ENCODE measurements at regions not wholly inside any gene's neighbourhood (a gene's known extent, or its start where the extent isn't known, plus 50 kb on each side); places are given as distances from the start of the nearest gene placed in this dataset.

DNA sequence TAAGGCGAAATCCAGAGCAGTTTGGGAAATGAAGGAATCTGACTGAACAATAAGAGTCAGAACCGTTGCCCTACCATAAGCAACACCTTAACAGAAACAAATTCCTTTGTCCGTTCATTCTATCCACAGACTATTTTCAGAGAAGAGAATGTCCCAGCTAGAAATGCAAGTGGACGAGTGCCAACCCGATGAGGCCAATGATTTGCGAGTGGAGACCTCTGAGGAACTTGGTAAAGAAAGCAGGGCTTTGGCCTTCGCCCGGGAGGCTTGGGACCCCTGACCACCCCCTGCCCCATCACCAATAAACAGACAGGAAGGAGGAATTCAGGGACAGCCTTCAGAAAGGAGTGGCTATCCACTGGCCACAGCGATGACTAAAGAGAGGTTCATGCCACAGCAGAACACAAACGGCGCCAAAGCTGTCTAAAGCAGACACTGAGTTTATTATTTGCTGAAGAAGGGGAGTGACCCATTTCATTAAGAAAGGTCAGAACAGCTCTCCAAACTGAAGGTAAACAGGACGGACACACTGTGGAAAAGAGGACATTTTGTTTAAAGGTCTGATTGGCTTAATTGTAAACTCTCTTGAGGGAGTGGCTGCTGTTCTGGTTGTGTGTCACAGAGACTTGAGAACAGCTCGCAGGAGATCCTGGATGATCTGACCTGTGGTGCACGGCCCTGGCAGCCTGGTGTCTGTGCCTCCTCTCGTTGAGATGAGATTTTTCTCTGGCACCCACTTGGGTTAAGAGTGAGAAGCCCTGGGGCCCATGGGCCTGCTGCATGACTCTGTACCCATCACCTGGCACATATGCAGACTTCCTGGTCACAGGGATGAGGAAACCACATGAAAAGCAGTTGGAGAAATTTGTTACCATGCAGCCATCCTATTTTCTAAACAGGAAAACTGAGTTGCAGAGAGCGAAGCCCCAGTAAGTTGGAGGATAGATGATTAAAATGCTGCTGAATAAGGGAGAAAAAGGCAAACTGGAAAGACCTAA lies 142.0 kb upstream of the PZP start:
- H3K27me3 ChIP-seq (ENCODE audit: insufficient read depth, low read length) = no peaks in the 10 kb centered on the region
- no peak overlapping the region for H3K9ac ChIP-seq (ENCODE audit: low read length)
- no peaks in the 10 kb centered on the region for H3K4me1 ChIP-seq (ENCODE audit: insufficient read depth, low read length, severe bottlenecking)
- no peaks in the 10 kb centered on the region for H3K79me2 ChIP-seq (ENCODE audit: insufficient read depth, low read length)
- no peak for TF ChIP-seq EZH2 (IDR thresholded peaks at IDR 0.05; ENCODE audit: borderline replicate concordance, low read length)
- TF ChIP-seq, protein P1, sequence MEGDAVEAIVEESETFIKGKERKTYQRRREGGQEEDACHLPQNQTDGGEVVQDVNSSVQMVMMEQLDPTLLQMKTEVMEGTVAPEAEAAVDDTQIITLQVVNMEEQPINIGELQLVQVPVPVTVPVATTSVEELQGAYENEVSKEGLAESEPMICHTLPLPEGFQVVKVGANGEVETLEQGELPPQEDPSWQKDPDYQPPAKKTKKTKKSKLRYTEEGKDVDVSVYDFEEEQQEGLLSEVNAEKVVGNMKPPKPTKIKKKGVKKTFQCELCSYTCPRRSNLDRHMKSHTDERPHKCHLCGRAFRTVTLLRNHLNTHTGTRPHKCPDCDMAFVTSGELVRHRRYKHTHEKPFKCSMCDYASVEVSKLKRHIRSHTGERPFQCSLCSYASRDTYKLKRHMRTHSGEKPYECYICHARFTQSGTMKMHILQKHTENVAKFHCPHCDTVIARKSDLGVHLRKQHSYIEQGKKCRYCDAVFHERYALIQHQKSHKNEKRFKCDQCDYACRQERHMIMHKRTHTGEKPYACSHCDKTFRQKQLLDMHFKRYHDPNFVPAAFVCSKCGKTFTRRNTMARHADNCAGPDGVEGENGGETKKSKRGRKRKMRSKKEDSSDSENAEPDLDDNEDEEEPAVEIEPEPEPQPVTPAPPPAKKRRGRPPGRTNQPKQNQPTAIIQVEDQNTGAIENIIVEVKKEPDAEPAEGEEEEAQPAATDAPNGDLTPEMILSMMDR (IDR thresholded peaks at IDR 0.05; ENCODE audit: low read length) = no peak
- no peak overlapping the region for H3K4me2 ChIP-seq (ENCODE audit: low read length)
- no peaks in the 10 kb centered on the region for H3K36me3 ChIP-seq (ENCODE audit: insufficient read depth, low read length)
- peaks cover 6% of the 10 kb centered on the region for H3K9me3 ChIP-seq (ENCODE audit: low read length)
- no peaks in the 10 kb centered on the region for H4K20me1 ChIP-seq (ENCODE audit: insufficient read depth, low read length)
- no peaks in the 10 kb centered on the region for H3F3A ChIP-seq (ENCODE audit: insufficient read depth, low read length)
- H3K4me3 ChIP-seq (ENCODE audit: low read depth, low read length, poor library complexity, severe bottlenecking) = no peak overlapping the region
- no peak overlapping the region for H3K27ac ChIP-seq (ENCODE audit: low read depth, low read length, poor library complexity, severe bottlenecking)
- no peak overlapping the region for H2AFZ ChIP-seq (ENCODE audit: low read length)
- no peaks in the 10 kb centered on the region for H3K9me2 ChIP-seq (ENCODE audit: low read depth, low read length)

DNA sequence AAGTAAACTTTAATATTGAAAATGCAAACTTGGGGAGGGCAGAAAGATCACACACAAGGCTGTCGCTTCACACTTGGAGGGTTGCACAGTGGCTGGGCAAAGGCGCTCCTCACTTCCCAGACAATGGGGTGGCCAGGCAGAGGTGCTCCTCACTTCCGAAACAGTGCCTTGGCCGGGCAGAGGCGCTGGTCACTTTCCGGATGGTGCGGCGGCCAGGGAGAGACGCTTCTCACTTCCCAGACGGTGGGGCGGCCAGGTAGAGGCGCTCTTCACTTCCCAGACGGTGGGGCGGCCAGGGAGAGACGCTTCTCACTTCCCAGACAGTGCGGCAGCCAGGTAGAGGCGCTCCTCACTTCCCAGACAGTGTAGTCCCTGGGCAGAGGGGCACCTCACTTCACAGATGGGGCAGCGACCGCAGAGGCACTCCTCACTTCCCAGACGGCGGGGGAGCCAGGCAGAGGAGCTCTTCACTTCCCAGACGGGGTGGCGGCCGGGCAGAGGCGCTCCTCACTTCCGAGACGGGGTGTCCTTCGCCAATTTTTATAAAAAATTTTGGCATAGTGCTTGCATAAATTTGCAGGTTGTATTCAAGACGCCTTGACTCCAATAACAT lies 140.8 kb upstream of the PZP start:
- TF ChIP-seq, protein P1 (IDR thresholded peaks at IDR 0.05; ENCODE audit: low read length) = no peak
- no peak for TF ChIP-seq EZH2 (IDR thresholded peaks at IDR 0.05; ENCODE audit: borderline replicate concordance, low read length)

DNA sequence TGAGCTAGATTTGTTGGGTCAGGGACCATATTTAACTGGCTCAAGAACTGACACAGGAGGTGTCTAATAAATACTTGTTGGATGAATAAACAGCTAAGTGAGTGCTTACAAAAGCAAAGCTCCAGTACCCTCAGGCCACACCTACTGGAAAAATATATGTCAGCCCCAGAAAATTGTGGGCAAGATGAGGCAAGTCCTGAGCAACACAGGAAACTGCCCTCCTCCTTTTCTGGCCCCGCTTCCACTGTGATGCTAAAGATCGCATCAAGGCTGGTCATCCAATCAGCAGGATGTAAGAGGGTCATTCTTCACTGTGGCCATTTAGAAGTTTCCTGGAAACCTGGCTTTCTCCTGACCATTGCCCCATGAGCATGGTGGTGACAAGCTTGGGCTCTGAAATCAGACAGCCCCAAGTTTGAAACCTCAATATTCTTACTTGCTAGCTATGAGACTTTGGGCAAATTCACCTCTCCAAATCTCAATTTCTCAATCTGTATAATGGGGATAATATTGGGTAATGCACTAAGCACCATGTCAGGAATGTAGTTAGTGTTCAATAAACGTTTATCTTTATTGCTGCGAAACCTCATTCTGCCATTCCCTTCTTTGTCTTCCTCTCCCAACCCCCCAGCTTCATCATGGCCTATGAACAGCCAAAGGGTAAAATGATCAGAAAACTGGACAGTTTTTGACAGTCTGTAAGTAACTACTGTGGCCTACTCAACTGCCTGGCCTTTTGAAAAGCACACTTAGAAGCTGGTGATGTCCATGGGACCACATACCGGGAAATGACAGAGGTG lies 139.3 kb upstream of the PZP start:
- no peaks in the 10 kb centered on the region for H4K20me1 ChIP-seq (ENCODE audit: insufficient read depth, low read length)
- no peak overlapping the region for H3K4me3 ChIP-seq (ENCODE audit: low read depth, low read length, poor library complexity, severe bottlenecking)
- no peak overlapping the region for H3K9ac ChIP-seq (ENCODE audit: low read length)
- no peaks in the 10 kb centered on the region for H3F3A ChIP-seq (ENCODE audit: insufficient read depth, low read length)
- H3K4me2 ChIP-seq (ENCODE audit: low read length) = no peak overlapping the region
- H3K9me2 ChIP-seq (ENCODE audit: low read depth, low read length) = no peaks in the 10 kb centered on the region
- no peaks in the 10 kb centered on the region for H3K9me3 ChIP-seq (ENCODE audit: low read length)
- no peaks in the 10 kb centered on the region for H3K4me1 ChIP-seq (ENCODE audit: insufficient read depth, low read length, severe bottlenecking)
- no peaks in the 10 kb centered on the region for H3K27me3 ChIP-seq (ENCODE audit: insufficient read depth, low read length)
- no peaks in the 10 kb centered on the region for H3K36me3 ChIP-seq (ENCODE audit: insufficient read depth, low read length)
- H3K27ac ChIP-seq (ENCODE audit: low read depth, low read length, poor library complexity, severe bottlenecking) = no peak overlapping the region
- TF ChIP-seq, protein P1 (IDR thresholded peaks at IDR 0.05; ENCODE audit: low read length) = no peak
- no peak for TF ChIP-seq EZH2 (IDR thresholded peaks at IDR 0.05; ENCODE audit: borderline replicate concordance, low read length)
- no peak overlapping the region for H2AFZ ChIP-seq (ENCODE audit: low read length)
- no peaks in the 10 kb centered on the region for H3K79me2 ChIP-seq (ENCODE audit: insufficient read depth, low read length)

More for the DNA sequence above, 140.8 kb upstream of the PZP start:
- peaks cover 6% of the 10 kb centered on the region for H3K9me3 ChIP-seq (ENCODE audit: low read length)
- no peaks in the 10 kb centered on the region for H3K9me2 ChIP-seq (ENCODE audit: low read depth, low read length)
- no peak overlapping the region for H3K27ac ChIP-seq (ENCODE audit: low read depth, low read length, poor library complexity, severe bottlenecking)
- no peaks in the 10 kb centered on the region for H3K27me3 ChIP-seq (ENCODE audit: insufficient read depth, low read length)
- no peak overlapping the region for H2AFZ ChIP-seq (ENCODE audit: low read length)
- H3K4me3 ChIP-seq (ENCODE audit: low read depth, low read length, poor library complexity, severe bottlenecking) = no peak overlapping the region
- H3F3A ChIP-seq (ENCODE audit: insufficient read depth, low read length) = no peaks in the 10 kb centered on the region
- no peaks in the 10 kb centered on the region for H3K79me2 ChIP-seq (ENCODE audit: insufficient read depth, low read length)
- H4K20me1 ChIP-seq (ENCODE audit: insufficient read depth, low read length) = no peaks in the 10 kb centered on the region
- H3K4me2 ChIP-seq (ENCODE audit: low read length) = no peak overlapping the region
- H3K36me3 ChIP-seq (ENCODE audit: insufficient read depth, low read length) = no peaks in the 10 kb centered on the region
- H3K4me1 ChIP-seq (ENCODE audit: insufficient read depth, low read length, severe bottlenecking) = no peaks in the 10 kb centered on the region
- H3K9ac ChIP-seq (ENCODE audit: low read length) = no peak overlapping the region
